Eye (tissue), 1 donor: ENCODE measurements at regions not wholly inside any gene's neighbourhood (a gene's known extent, or its start where the extent isn't known, plus 50 kb on each side); places are given as distances from the start of the nearest gene placed in this dataset.
"Not testable (repeated sequence)": the region's sequence is repeated elsewhere in the genome, so short reads cannot be mapped to it uniquely, and the experiment has no call there.

ENCODE experiments used
- DNase-seq: peaks from one replicate; pipeline ENCODE4 v3.0.0-alpha.2; 2015

- DNase-seq, result no peak
Measured at GRCh38 chrX:112359906-112360305, 277.3 kb upstream of the TRPC5 start.

- DNase-seq, result no peak
Measured at GRCh38 chrX:112355931-112356330, 273.4 kb upstream of the TRPC5 start.

- DNase-seq, result no peak
Measured at GRCh38 chrX:112341598-112341997, 259.0 kb upstream of the TRPC5 start.

- no peak for DNase-seq
Measured at GRCh38 chrX:112313201-112313600, 230.6 kb upstream of the TRPC5 start.

GRCh38 chrX:112306027-112306426 lies 223.5 kb upstream of the TRPC5 start:
- no peak for DNase-seq

- DNase-seq, result no peak
Measured at GRCh38 chrX:112279940-112280339, 197.4 kb upstream of the TRPC5 start.

GRCh38 chrX:112270991-112271390 lies 188.4 kb upstream of the TRPC5 start:
- DNase-seq, result no peak

GRCh38 chrX:112266136-112266535 lies 183.6 kb upstream of the TRPC5 start:
- no peak for DNase-seq

- no peak for DNase-seq
Measured at GRCh38 chrX:112259375-112259774, 176.8 kb upstream of the TRPC5 start.

- DNase-seq, result no peak
Measured at GRCh38 chrX:112254896-112255295, 172.3 kb upstream of the TRPC5 start.

- DNase-seq, result no peak
Measured at GRCh38 chrX:112247714-112248113, 165.1 kb upstream of the TRPC5 start.

- no peak for DNase-seq
Measured at GRCh38 chrX:112235547-112235946, 153.0 kb upstream of the TRPC5 start.

GRCh38 chrX:112233164-112233563 lies 150.6 kb upstream of the TRPC5 start:
- DNase-seq, result no peak

GRCh38 chrX:112226795-112227194 lies 144.2 kb upstream of the TRPC5 start:
- not testable (repeated sequence) for DNase-seq

GRCh38 chrX:112223391-112223790 lies 140.8 kb upstream of the TRPC5 start:
- DNase-seq, result peak; percentile 29

GRCh38 chrX:112218388-112218787 lies 135.8 kb upstream of the TRPC5 start:
- no peak for DNase-seq

GRCh38 chrX:112211459-112211858 lies 128.9 kb upstream of the TRPC5 start:
- no peak for DNase-seq

GRCh38 chrX:112197840-112198239 lies 115.3 kb upstream of the TRPC5 start:
- DNase-seq, result no peak

GRCh38 chrX:112190646-112191045 lies 108.1 kb upstream of the TRPC5 start:
- DNase-seq, result no peak

GRCh38 chrX:112181361-112181760 lies 98.8 kb upstream of the TRPC5 start:
- DNase-seq, result not testable (repeated sequence)

- DNase-seq, result no peak
Measured at GRCh38 chrX:112164420-112164819, 81.8 kb upstream of the TRPC5 start.

- no peak for DNase-seq
Measured at GRCh38 chrX:112163906-112164305, 81.3 kb upstream of the TRPC5 start.

GRCh38 chrX:112148397-112148796 lies 65.8 kb upstream of the TRPC5 start:
- no peak for DNase-seq

GRCh38 chrX:112147206-112147605 lies 64.6 kb upstream of the TRPC5 start:
- DNase-seq, result peak; percentile 30

- DNase-seq, result no peak
Measured at GRCh38 chrX:112137276-112137675, 54.7 kb upstream of the TRPC5 start.
